H9 (cell line): ENCODE measurements at regions not wholly inside any gene's neighbourhood (a gene's known extent, or its start where the extent isn't known, plus 50 kb on each side); places are given as distances from the start of the nearest gene placed in this dataset.

Source experiments
- DNase-seq: peaks from one replicate; pipeline ENCODE4 v3.0.0-alpha.2; 2017
- H2AFZ ChIP-seq: one replicate; pipeline ENCODE4 v1.6.1; 2013; ENCODE audit warnings: mild to moderate bottlenecking, low read length, control low read depth, moderate library complexity
- H2AK5ac ChIP-seq: 2 replicates; pipeline ENCODE4 v1.6.1; 2013; ENCODE audit warnings: low read length, control low read depth, mixed read lengths; ENCODE audit not compliant: insufficient read length
- H2BK120ac ChIP-seq: one replicate; pipeline ENCODE4 v1.6.1; 2013; ENCODE audit warnings: low read depth, mild to moderate bottlenecking, low read length, control low read depth, inconsistent platforms; ENCODE audit not compliant: poor library complexity, severe bottlenecking
- H2BK12ac ChIP-seq: 2 replicates; pipeline ENCODE4 v1.6.1; 2013; ENCODE audit warnings: low read length, control low read depth, mixed read lengths, low read depth; ENCODE audit not compliant: insufficient read length
- H2BK15ac ChIP-seq: 2 replicates; pipeline ENCODE4 v1.6.1; 2013; ENCODE audit warnings: low read depth, low read length, control low read depth
- H2BK20ac ChIP-seq: one replicate; pipeline ENCODE4 v1.6.1; 2013; ENCODE audit warnings: low read depth, mild to moderate bottlenecking, low read length, control low read depth, inconsistent platforms; ENCODE audit not compliant: poor library complexity, severe bottlenecking
- H2BK5ac ChIP-seq: 2 replicates; pipeline ENCODE4 v1.6.1; 2013; ENCODE audit warnings: low read length, control low read depth, mixed read lengths; ENCODE audit not compliant: insufficient read length
- H3K14ac ChIP-seq: 2 replicates; pipeline ENCODE4 v1.6.1; 2013; ENCODE audit warnings: low read length, control low read depth; ENCODE audit not compliant: insufficient read depth
- H3K18ac ChIP-seq: 2 replicates; pipeline ENCODE4 v1.6.1; 2013; ENCODE audit warnings: low read depth, mild to moderate bottlenecking, mixed read lengths, low read length, control low read depth; ENCODE audit not compliant: insufficient read length
- H3K23ac ChIP-seq: 2 replicates; pipeline ENCODE4 v1.6.1; 2013; ENCODE audit warnings: low read length, control low read depth, mixed read lengths, low read depth; ENCODE audit not compliant: insufficient read length
- H3K23me2 ChIP-seq: 2 replicates; pipeline ENCODE4 v1.6.1; 2013; ENCODE audit warnings: low read depth, mild to moderate bottlenecking, mixed read lengths, low read length, control low read depth; ENCODE audit not compliant: insufficient read length, poor library complexity, severe bottlenecking
- H3K27ac ChIP-seq: 2 replicates; pipeline ENCODE4 v1.5.1; 2013; ENCODE audit warnings: low read length, control low read depth, mixed read lengths, low read depth; ENCODE audit not compliant: insufficient read length
- H3K27me3 ChIP-seq: 2 replicates; pipeline ENCODE4 v1.6.1; 2013; ENCODE audit warnings: low read length, control low read depth, inconsistent platforms; ENCODE audit not compliant: insufficient read depth
- H3K4ac ChIP-seq: 2 replicates; pipeline ENCODE4 v1.6.1; 2013; ENCODE audit warnings: low read depth, mild to moderate bottlenecking, control low read depth, inconsistent platforms, low read length, moderate library complexity
- H3K4me1 ChIP-seq: 2 replicates; pipeline ENCODE4 v1.6.1; 2013; ENCODE audit warnings: low read length, control low read depth, inconsistent platforms; ENCODE audit not compliant: insufficient read depth
- H3K4me2 ChIP-seq: 2 replicates; pipeline ENCODE4 v1.6.1; 2013; ENCODE audit warnings: low read length, control low read depth, mixed read lengths; ENCODE audit not compliant: insufficient read length, insufficient read depth
- H3K56ac ChIP-seq: 2 replicates; pipeline ENCODE4 v1.6.1; 2013; ENCODE audit warnings: low read depth, mild to moderate bottlenecking, mixed read lengths, low read length, control low read depth; ENCODE audit not compliant: insufficient read length
- H3K79me1 ChIP-seq: 2 replicates; pipeline ENCODE4 v1.6.1; 2013; ENCODE audit warnings: low read depth, mild to moderate bottlenecking, moderate library complexity, low read length, control low read depth, inconsistent platforms; ENCODE audit not compliant: insufficient read depth, poor library complexity, severe bottlenecking
- H3K79me2 ChIP-seq: 2 replicates; pipeline ENCODE4 v1.6.1; 2013; ENCODE audit warnings: low read length, control low read depth, inconsistent platforms; ENCODE audit not compliant: insufficient read depth
- H3K9ac ChIP-seq: 2 replicates; pipeline ENCODE4 v1.6.1; 2013; ENCODE audit warnings: low read length, control low read depth, mixed read lengths; ENCODE audit not compliant: insufficient read length; ENCODE audit errors: extremely low read depth
- H3K9me3 ChIP-seq: one replicate; pipeline ENCODE4 v1.6.1; 2013; ENCODE audit warnings: low read depth, low read length, inconsistent platforms; ENCODE audit not compliant: control insufficient read depth
- H3T11ph ChIP-seq: one replicate; pipeline ENCODE4 v1.6.1; 2013; ENCODE audit warnings: mild to moderate bottlenecking, low read length, control low read depth, inconsistent platforms
- H4K20me1 ChIP-seq: one replicate; pipeline ENCODE4 v1.6.1; 2013; ENCODE audit not compliant: control insufficient read depth, insufficient read length, insufficient read depth
- H4K5ac ChIP-seq: 2 replicates; pipeline ENCODE4 v1.6.1; 2013; ENCODE audit warnings: low read depth, mild to moderate bottlenecking, mixed read lengths, low read length, control low read depth; ENCODE audit not compliant: insufficient read length
- H4K8ac ChIP-seq: replicated peaks from 2 replicates; pipeline ENCODE4 v1.6.1; 2013; ENCODE audit warnings: low read length, control low read depth, mixed read lengths, low read depth; ENCODE audit not compliant: insufficient read length
- H4K91ac ChIP-seq: 2 replicates; pipeline ENCODE4 v1.6.1; 2013; ENCODE audit warnings: low read depth, mild to moderate bottlenecking, moderate library complexity, mixed read lengths, low read length, control low read depth; ENCODE audit not compliant: insufficient read length
- H3K27ac Mint-ChIP-seq, 3 experiments: 2 replicates in 2 of 3; 3 replicates in 1 of 3; pipeline ENCODE4 v1.8.0; 2020 to 2021; ENCODE audit warnings: mixed read lengths in 3 of 3, mild to moderate bottlenecking in 1 of 3, moderate library complexity in 1 of 3
- H3K27me3 Mint-ChIP-seq: 2 replicates; pipeline ENCODE4 v1.8.0; 2021; ENCODE audit warnings: low read depth, mild to moderate bottlenecking, moderate library complexity, mixed read lengths
- H3K36me3 Mint-ChIP-seq, 3 experiments: 2 replicates in 2 of 3; 3 replicates in 1 of 3; pipeline ENCODE4 v1.8.0; 2020 to 2021; ENCODE audit warnings: low read depth in 3 of 3, mixed read lengths in 3 of 3; ENCODE audit not compliant: insufficient read depth in 1 of 3
- H3K4me1 Mint-ChIP-seq, 2 experiments: 2 replicates each; pipeline ENCODE4 v1.8.0; 2020; ENCODE audit warnings: mixed read lengths in 2 of 2
- H3K4me3 Mint-ChIP-seq, 2 experiments: 2 replicates in 1 of 2; 3 replicates in 1 of 2; pipeline ENCODE4 v1.8.0; 2020 to 2021; ENCODE audit warnings: mild to moderate bottlenecking in 2 of 2, mixed read lengths in 2 of 2, moderate library complexity in 1 of 2
- H3K9me3 Mint-ChIP-seq, 2 experiments: 2 replicates in 1 of 2; 3 replicates in 1 of 2; pipeline ENCODE4 v1.8.0; 2020; ENCODE audit warnings: mild to moderate bottlenecking in 2 of 2, mixed read lengths in 2 of 2, moderate library complexity in 1 of 2
- CTCF ChIP-seq: fragments of 200-600 bp; sonication (generic); conservative IDR thresholded peaks from 3 replicates; pipeline ENCODE4 v1.8.0; 2021; ENCODE audit warnings: antibody characterized with exemption, mild to moderate bottlenecking
- WGBS: extraction: QIAGEN DNeasy Blood & Tissue Kit; methylation state at CpG from one replicate; pipeline ENCODE4 v1.1.7; 2013; ENCODE audit warnings: missing lambda C conversion rate, low lambda C conversion rate, mixed read lengths; ENCODE audit not compliant: insufficient read length; ENCODE audit errors: extremely low coverage; 5-methylcytosine and 5-hydroxymethylcytosine counted together

DNA sequence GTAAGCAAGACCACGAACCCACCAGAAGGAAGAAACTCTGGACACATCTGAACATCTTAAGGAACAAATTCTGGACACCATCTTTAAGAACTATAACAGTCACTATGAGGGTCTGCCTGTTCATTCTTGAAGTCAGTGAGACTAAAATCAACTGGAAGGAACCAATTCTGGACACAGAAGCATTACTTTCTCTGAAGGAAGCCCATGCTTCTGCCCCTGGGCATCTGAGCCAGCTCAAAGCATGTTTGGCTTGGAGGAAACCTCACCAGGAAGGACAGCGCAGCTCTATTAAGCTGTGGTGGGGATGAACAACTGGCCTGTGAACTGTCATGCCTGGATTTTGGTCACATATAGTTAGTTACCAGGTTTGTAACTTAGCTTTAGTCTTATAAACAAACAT is 132.4 kb upstream of the GDF10 start:
- Histone ChIP-seq H2AK5ac (no peak overlapping the region), H3K4me1 (no peaks in the 10 kb centered on the region), H3K9me3 (peaks cover 5% of the 10 kb centered on the region), H2BK12ac (no peak overlapping the region), H2BK15ac (no peak overlapping the region), H3K79me2 (no peaks in the 10 kb centered on the region), H3T11ph (no peak overlapping the region), H3K4me2 (no peak overlapping the region), H3K23ac (no peak overlapping the region), H3K18ac (no peak overlapping the region), H4K20me1 (no peaks in the 10 kb centered on the region), H4K8ac (no peak overlapping the region), H3K56ac (no peak overlapping the region), H3K4ac (no peak overlapping the region), H2BK5ac (no peak overlapping the region), H3K79me1 (no peaks in the 10 kb centered on the region), H3K27me3 (no peaks in the 10 kb centered on the region), H4K5ac (no peak overlapping the region), H3K14ac (no peak overlapping the region), H3K9ac (no peak overlapping the region), H2BK20ac (no peak overlapping the region), H3K27ac (no peak overlapping the region), H4K91ac (no peak overlapping the region), H3K23me2 (peaks cover 3% of the 10 kb centered on the region), H2BK120ac (no peak overlapping the region), H2AFZ (no peak overlapping the region)
- Mint-ChIP-seq H3K27ac (no peak overlapping the region), H3K36me3 (peaks cover 6 to 20% (median 11%) of the 10 kb centered on the region in 3 experiments; a peak in 6 of 7 replicates), H3K9me3 (peaks cover 25 to 26% of the 10 kb centered on the region in 2 experiments), H3K4me1 (no peaks in the 10 kb centered on the region), H3K4me3 (no peak overlapping the region), H3K27me3 (peaks cover 3% of the 10 kb centered on the region; the same call in 1 of the 2 replicates)
- no peak for DNase-seq
- WGBS: no CpG with 5 or more reads among the region's 2 CpGs
- TF ChIP-seq CTCF: no peak
